GM19468 (cell line): ENCODE measurements at regions not wholly inside any gene's neighbourhood (a gene's known extent, or its start where the extent isn't known, plus 50 kb on each side); places are given as distances from the start of the nearest gene placed in this dataset.

ENCODE experiments used
- ATAC-seq: cut with Tn5 transposase; IDR thresholded peaks from one replicate; pipeline ENCODE4 v1.9.1; 2021; ENCODE audit warnings: mild to moderate bottlenecking, moderate library complexity, moderate number of reproducible peaks; ENCODE audit not compliant: unreplicated experiment; ENCODE audit errors: extremely low read depth

DNA sequence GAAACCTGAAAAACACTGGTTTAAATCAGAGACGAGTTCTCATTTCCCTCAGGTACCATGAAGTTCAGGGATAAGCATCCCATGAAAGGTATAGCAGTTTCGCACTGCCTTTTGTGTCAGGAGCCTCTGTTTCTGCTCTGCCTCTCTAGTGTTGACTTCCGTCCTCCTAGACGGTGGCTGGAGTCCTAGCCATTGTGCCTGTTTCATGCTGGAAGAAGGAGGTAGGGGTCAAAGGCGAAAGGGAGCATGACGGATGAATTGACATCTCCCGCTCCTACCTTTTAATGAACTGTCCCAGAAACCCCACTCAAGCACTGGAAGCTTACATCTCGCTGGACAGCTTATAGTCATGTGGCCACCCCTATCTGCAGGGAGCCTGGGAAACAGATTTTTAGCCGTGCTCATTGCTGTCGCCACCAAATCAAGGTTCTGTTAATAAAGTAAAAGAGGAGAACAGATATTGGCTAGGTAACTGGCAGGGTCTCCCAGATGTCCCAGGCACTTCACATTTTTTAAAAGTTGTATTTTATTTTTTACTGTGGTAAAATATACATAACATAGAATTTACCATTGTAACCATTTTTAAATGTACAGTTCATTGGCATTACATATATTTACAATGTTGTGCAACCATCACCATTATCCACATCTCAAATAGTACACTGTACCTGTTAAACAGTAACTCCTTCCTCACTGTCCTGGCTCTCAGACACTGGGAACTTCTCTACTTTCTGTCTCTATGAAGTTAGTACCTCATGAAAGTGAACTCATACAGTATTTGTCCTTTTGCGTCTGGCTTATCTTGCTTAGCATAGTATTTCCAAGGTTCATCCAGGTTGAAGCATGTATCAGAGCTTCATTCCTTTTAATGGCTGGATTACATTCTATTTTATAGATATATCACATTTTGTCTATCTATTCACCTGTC, 55.0 kb upstream of the CTLA4 start:
- ATAC-seq = no peak

- ATAC-seq = no peak
These were observed 53.9 kb upstream of the CTLA4 start for GRCh38 chr2:203813684-203814083.

- ATAC-seq = peak; percentile 55
These were observed 52.7 kb upstream of the CTLA4 start for GRCh38 chr2:203814661-203815540.

DNA sequence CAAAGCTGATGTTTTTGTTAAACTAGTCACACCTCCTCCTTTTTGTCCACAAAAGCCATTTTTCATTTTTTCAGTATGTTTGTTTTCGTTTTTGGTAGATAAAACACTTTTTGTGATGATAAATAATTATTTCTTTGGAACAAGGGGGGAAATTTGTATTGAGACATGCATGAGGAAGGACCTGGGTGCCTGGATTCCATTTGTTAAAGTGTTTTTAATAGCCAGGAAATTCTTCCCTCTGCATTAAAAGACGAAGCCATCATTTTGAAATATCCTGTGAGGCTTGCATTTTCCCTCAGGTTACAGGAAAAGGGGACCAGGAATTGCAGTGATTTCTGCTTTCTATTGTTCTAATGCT, 52.1 kb upstream of the CTLA4 start:
- ATAC-seq = no peak

GRCh38 chr2:203817147-203817546, 50.4 kb upstream of the CTLA4 start:
- no peak for ATAC-seq
